Activated T-cell treated with anti-CD3 and anti-CD28 coated beads, Interleukin-2, amount 50 U/mL, for 4 hours (primary cell): ENCODE measurements at regions not wholly inside any gene's neighbourhood (a gene's known extent, or its start where the extent isn't known, plus 50 kb on each side); places are given as distances from the start of the nearest gene placed in this dataset.

ENCODE experiments used
- ATAC-seq, 2 donors: fragments of 200-7000 bp; cut with Tn5 transposase; one replicate each; pipeline ENCODE4 v1.10.0; 2021
- DNase-seq: peaks from one replicate; pipeline ENCODE4 v3.0.0-alpha.2; 2020
- H3K27me3 Mint-ChIP-seq: one replicate; pipeline ENCODE4 v1.8.0; 2021; ENCODE audit warnings: low read depth, mixed read lengths
- H3K36me3 Mint-ChIP-seq: one replicate; pipeline ENCODE4 v1.8.0; 2022; ENCODE audit warnings: mixed read lengths; ENCODE audit not compliant: insufficient read depth
- H3K4me1 Mint-ChIP-seq: one replicate; pipeline ENCODE4 v1.8.0; 2021; ENCODE audit warnings: low read depth, mixed read lengths
- H3K4me3 Mint-ChIP-seq: one replicate; pipeline ENCODE4 v1.8.0; 2021; ENCODE audit warnings: mild to moderate bottlenecking, moderate library complexity, mixed read lengths
- H3K9me3 Mint-ChIP-seq: one replicate; pipeline ENCODE4 v1.8.0; 2021; ENCODE audit warnings: mixed read lengths

GRCh38 chr2:16507655-16508489 is 157.8 kb downstream of the CYRIA start:
- no peaks in the 10 kb centered on the region for H3K36me3 Mint-ChIP-seq
- peaks cover 29% of the 10 kb centered on the region for H3K27me3 Mint-ChIP-seq
- DNase-seq (no peak), ATAC-seq (peak in 1 of 2 donors; percentile 43)
- H3K4me1 Mint-ChIP-seq = no peaks in the 10 kb centered on the region
- no peak overlapping the region for H3K4me3 Mint-ChIP-seq
- H3K9me3 Mint-ChIP-seq = no peaks in the 10 kb centered on the region

GRCh38 chr2:16506366-16506765 is 159.3 kb downstream of the CYRIA start:
- H3K4me3 Mint-ChIP-seq = no peak overlapping the region
- DNase-seq (no peak), ATAC-seq (no peak)
- H3K27me3 Mint-ChIP-seq = peaks cover 29% of the 10 kb centered on the region
- no peaks in the 10 kb centered on the region for H3K9me3 Mint-ChIP-seq
- H3K36me3 Mint-ChIP-seq = no peaks in the 10 kb centered on the region
- H3K4me1 Mint-ChIP-seq = no peaks in the 10 kb centered on the region

GRCh38 chr2:16496426-16497388 is 168.9 kb downstream of the CYRIA start:
- Mint-ChIP-seq H3K4me1 (no peaks in the 10 kb centered on the region), H3K9me3 (no peaks in the 10 kb centered on the region), H3K4me3 (no peak overlapping the region), H3K36me3 (no peaks in the 10 kb centered on the region), H3K27me3 (no peaks in the 10 kb centered on the region)
- ATAC-seq (no peak), DNase-seq (no peak)

- ATAC-seq (no peak), DNase-seq (no peak)
- H3K9me3 Mint-ChIP-seq = no peaks in the 10 kb centered on the region
- H3K4me3 Mint-ChIP-seq = no peak overlapping the region
- H3K36me3 Mint-ChIP-seq = no peaks in the 10 kb centered on the region
- no peaks in the 10 kb centered on the region for H3K4me1 Mint-ChIP-seq
- H3K27me3 Mint-ChIP-seq = no peaks in the 10 kb centered on the region
Measured at GRCh38 chr2:16495509-16496208, 170.0 kb downstream of the CYRIA start.

- ATAC-seq (no peak), DNase-seq (no peak)
- Mint-ChIP-seq H3K36me3 (no peaks in the 10 kb centered on the region), H3K4me1 (no peaks in the 10 kb centered on the region), H3K9me3 (no peaks in the 10 kb centered on the region), H3K27me3 (no peaks in the 10 kb centered on the region), H3K4me3 (no peak overlapping the region)
Measured at GRCh38 chr2:16494836-16495508, 170.7 kb downstream of the CYRIA start.

- no peaks in the 10 kb centered on the region for H3K27me3 Mint-ChIP-seq
- ATAC-seq (no peak), DNase-seq (no peak)
- H3K4me1 Mint-ChIP-seq = no peaks in the 10 kb centered on the region
- H3K4me3 Mint-ChIP-seq = no peak overlapping the region
- H3K36me3 Mint-ChIP-seq = no peaks in the 10 kb centered on the region
- H3K9me3 Mint-ChIP-seq = no peaks in the 10 kb centered on the region
Measured at GRCh38 chr2:16493788-16494187, 171.8 kb downstream of the CYRIA start.

- Mint-ChIP-seq H3K9me3 (no peaks in the 10 kb centered on the region), H3K27me3 (no peaks in the 10 kb centered on the region), H3K36me3 (no peaks in the 10 kb centered on the region), H3K4me3 (no peak overlapping the region), H3K4me1 (no peaks in the 10 kb centered on the region)
- ATAC-seq (no peak), DNase-seq (no peak)
Measured at GRCh38 chr2:16487686-16488085, 177.9 kb downstream of the CYRIA start.

- no peak for DNase-seq
- Mint-ChIP-seq H3K4me3 (no peak overlapping the region), H3K36me3 (no peaks in the 10 kb centered on the region), H3K9me3 (no peaks in the 10 kb centered on the region), H3K4me1 (no peaks in the 10 kb centered on the region), H3K27me3 (peaks cover 2% of the 10 kb centered on the region)
- ATAC-seq = no peak
Measured at GRCh38 chr2:16485251-16485650, 180.4 kb downstream of the CYRIA start.

GRCh38 chr2:16482460-16482859 is 183.2 kb downstream of the CYRIA start:
- no peaks in the 10 kb centered on the region for H3K36me3 Mint-ChIP-seq
- H3K4me3 Mint-ChIP-seq = no peak overlapping the region
- ATAC-seq (no peak), DNase-seq (no peak)
- peaks cover 2% of the 10 kb centered on the region for H3K27me3 Mint-ChIP-seq
- no peaks in the 10 kb centered on the region for H3K4me1 Mint-ChIP-seq
- no peaks in the 10 kb centered on the region for H3K9me3 Mint-ChIP-seq

- Mint-ChIP-seq H3K27me3 (peaks cover 2% of the 10 kb centered on the region), H3K36me3 (no peaks in the 10 kb centered on the region), H3K4me3 (no peak overlapping the region), H3K9me3 (no peaks in the 10 kb centered on the region), H3K4me1 (no peaks in the 10 kb centered on the region)
- no peak for ATAC-seq
- no peak for DNase-seq
Measured at GRCh38 chr2:16481351-16481750, 184.3 kb downstream of the CYRIA start.

- Mint-ChIP-seq H3K4me3 (no peak overlapping the region), H3K36me3 (no peaks in the 10 kb centered on the region), H3K27me3 (peaks cover 2% of the 10 kb centered on the region), H3K9me3 (no peaks in the 10 kb centered on the region), H3K4me1 (no peaks in the 10 kb centered on the region)
- DNase-seq = no peak
- ATAC-seq = no peak
Measured at GRCh38 chr2:16479721-16480120, 185.9 kb downstream of the CYRIA start.

GRCh38 chr2:16478434-16479210 is 187.0 kb downstream of the CYRIA start:
- H3K4me3 Mint-ChIP-seq = no peak overlapping the region
- ATAC-seq = peak; percentile 72 to 75

GRCh38 chr2:16477648-16478047 is 188.0 kb downstream of the CYRIA start:
- no peak for ATAC-seq
- Mint-ChIP-seq H3K36me3 (no peaks in the 10 kb centered on the region), H3K27me3 (peaks cover 2% of the 10 kb centered on the region), H3K9me3 (no peaks in the 10 kb centered on the region), H3K4me3 (no peak overlapping the region), H3K4me1 (no peaks in the 10 kb centered on the region)
- no peak for DNase-seq

More at GRCh38 chr2:16478434-16479210, 187.0 kb downstream of the CYRIA start:
- H3K4me1 Mint-ChIP-seq = no peaks in the 10 kb centered on the region
- DNase-seq = no peak
- no peaks in the 10 kb centered on the region for H3K36me3 Mint-ChIP-seq
- H3K27me3 Mint-ChIP-seq = peaks cover 2% of the 10 kb centered on the region
- no peaks in the 10 kb centered on the region for H3K9me3 Mint-ChIP-seq
